Hematopoietic multipotent progenitor cell treated with erythropoietin and hydrocortisone succinate and interleukin-3 and kit ligand, for 15 days (in vitro differentiated cells): ENCODE measurements at regions not wholly inside any gene's neighbourhood (a gene's known extent, or its start where the extent isn't known, plus 50 kb on each side); places are given as distances from the start of the nearest gene placed in this dataset.
"Not testable (repeated sequence)": the region's sequence is repeated elsewhere in the genome, so short reads cannot be mapped to it uniquely, and the experiment has no call there.

ENCODE experiments used
- DNase-seq: peaks from one replicate; pipeline ENCODE4 v3.0.0-alpha.2; 2015; ENCODE audit warnings: low spot score

GRCh38 chr4:83920375-83920774, 384.5 kb downstream of the GPAT3 start:
- DNase-seq = no peak

GRCh38 chr4:83917572-83917971, 381.7 kb downstream of the GPAT3 start:
- DNase-seq = no peak

- DNase-seq = no peak
Measured at GRCh38 chr4:83910693-83911092, 374.8 kb downstream of the GPAT3 start.

- no peak for DNase-seq
Measured at GRCh38 chr4:83906561-83906960, 370.7 kb downstream of the GPAT3 start.

- no peak for DNase-seq
Measured at GRCh38 chr4:83905952-83906351, 370.0 kb downstream of the GPAT3 start.

GRCh38 chr4:83903740-83904139, 367.8 kb downstream of the GPAT3 start:
- not testable (repeated sequence) for DNase-seq

- no peak for DNase-seq
Measured at GRCh38 chr4:83894831-83895230, 358.9 kb downstream of the GPAT3 start.

GRCh38 chr4:83890816-83891215, 354.9 kb downstream of the GPAT3 start:
- DNase-seq = no peak

GRCh38 chr4:83890231-83890630, 354.3 kb downstream of the GPAT3 start:
- no peak for DNase-seq

GRCh38 chr4:83889802-83890201, 353.9 kb downstream of the GPAT3 start:
- no peak for DNase-seq

- no peak for DNase-seq
Measured at GRCh38 chr4:83885256-83886182, 349.6 kb downstream of the GPAT3 start.

- no peak for DNase-seq
Measured at GRCh38 chr4:83876047-83876446, 340.1 kb downstream of the GPAT3 start.

- DNase-seq = no peak
Measured at GRCh38 chr4:83875437-83875836, 339.5 kb downstream of the GPAT3 start.

GRCh38 chr4:83873996-83874395, 338.1 kb downstream of the GPAT3 start:
- DNase-seq = no peak

- no peak for DNase-seq
Measured at GRCh38 chr4:83870328-83870950, 334.5 kb downstream of the GPAT3 start.

GRCh38 chr4:83866834-83867621, 331.1 kb downstream of the GPAT3 start:
- DNase-seq = no peak

GRCh38 chr4:83865417-83866150, 329.7 kb downstream of the GPAT3 start:
- no peak for DNase-seq

- no peak for DNase-seq
Measured at GRCh38 chr4:83864097-83864817, 328.3 kb downstream of the GPAT3 start.

- no peak for DNase-seq
Measured at GRCh38 chr4:83862471-83862870, 326.6 kb downstream of the GPAT3 start.

- DNase-seq = no peak
Measured at GRCh38 chr4:83860200-83860599, 324.3 kb downstream of the GPAT3 start.

GRCh38 chr4:83858131-83858530, 322.2 kb downstream of the GPAT3 start:
- no peak for DNase-seq
